Transverse colon (tissue), 4 donors: ENCODE measurements at regions not wholly inside any gene's neighbourhood (a gene's known extent, or its start where the extent isn't known, plus 50 kb on each side); places are given as distances from the start of the nearest gene placed in this dataset.

Source experiments
- DNase-seq: peaks from one replicate; pipeline ENCODE4 v3.0.0-alpha.2; 2019
- H3K27ac ChIP-seq, 4 donors: fragments of 200-600 bp; sonication (generic); 2 replicates each; pipeline ENCODE4 v1.5.1; 2016 to 2018; ENCODE audit warnings: inconsistent platforms in 4 of 4
- H3K27me3 ChIP-seq: fragments of 200-600 bp; sonication (generic); 2 replicates; pipeline ENCODE4 v1.5.1; 2017; ENCODE audit warnings: inconsistent platforms
- H3K36me3 ChIP-seq, 4 donors: fragments of 200-600 bp; sonication (generic); 2 replicates each; pipeline ENCODE4 v1.5.1; 2017 to 2019; ENCODE audit warnings: inconsistent platforms in 4 of 4
- H3K4me1 ChIP-seq, 4 donors: fragments of 200-600 bp; sonication (generic); 2 replicates each; pipeline ENCODE4 v1.5.1; 2017 to 2020; ENCODE audit warnings: inconsistent platforms in 4 of 4
- H3K4me3 ChIP-seq, 4 donors: fragments of 200-600 bp; sonication (generic); 1 replicate in 1 of 4; 2 replicates in 3 of 4; pipeline versions ENCODE4 v1.5.1 to v1.6.1; 2017 to 2019; ENCODE audit warnings: inconsistent platforms in 4 of 4
- H3K9me3 ChIP-seq, 2 donors: fragments of 200-600 bp; sonication (generic); 2 replicates each; pipeline ENCODE4 v1.5.1; 2017 to 2019; ENCODE audit warnings: inconsistent platforms in 2 of 2
- CTCF ChIP-seq, 5 experiments: fragments of 200-600 bp in 3 of 5; fragments of 450-650 bp in 2 of 5; sonication (generic) in 3 of 5; IDR thresholded peaks; 1 replicate in 2 of 5; 2 replicates in 3 of 5; pipeline ENCODE4 v1.5.1; 2016 to 2017; ENCODE audit warnings: antibody characterized with exemption in 5 of 5, inconsistent platforms in 3 of 5, mild to moderate bottlenecking in 2 of 5, moderate library complexity in 1 of 5
- EP300 ChIP-seq: sonication (generic); formaldehyde crosslinking; IDR thresholded peaks from one replicate; pipeline ENCODE4 v1.6.1; 2017; ENCODE audit warnings: antibody characterized with exemption, low read depth
- POLR2A ChIP-seq: fragments of 450-650 bp; IDR thresholded peaks from one replicate; pipeline ENCODE4 v1.6.1; 2016; ENCODE audit warnings: antibody characterized with exemption, mild to moderate bottlenecking, moderate library complexity
- POLR2AphosphoS5 ChIP-seq, 3 donors: sonication (generic); formaldehyde crosslinking; IDR thresholded peaks; one replicate each; pipeline ENCODE4 v1.6.1; 2016; ENCODE audit warnings: antibody characterized with exemption in 3 of 3
- WGBS, 2 donors: methylation state at CpG; one replicate each; pipeline ENCODE4 v1.1.5; 2018; ENCODE audit warnings: low coverage in 1 of 2; 5-methylcytosine and 5-hydroxymethylcytosine counted together
- in situ Hi-C, 4 donors: fragments of 200-750 bp; cut with MboI; loops; one replicate each; pipeline versions ENCODE4 v1.15.0 to v1.15.1; 2017; ENCODE audit warnings: low sequenced_read_pairs in 3 of 4, low pct_ligation_motif_present in 1 of 4, low pct_unique_long_range_greater_than_20kb in 1 of 4
- intact Hi-C: fragments of 100-400 bp; cut with DNase I; formaldehyde crosslinking; loops from one replicate; pipeline ENCODE4 v1.15.1; 2023; ENCODE audit warnings: low total_unique reads

- no peak for DNase-seq
- intact Hi-C loops (no loop called here), in situ Hi-C loops (no loop called here)
- H3K27me3 ChIP-seq = no peaks in the 10 kb centered on the region
- no peak for TF ChIP-seq POLR2A
- TF ChIP-seq CTCF (IDR thresholded peaks at IDR 0.05) = no peak
- no peak for TF ChIP-seq POLR2AphosphoS5 (IDR thresholded peaks at IDR 0.05)
- no peak for TF ChIP-seq EP300
- H3K36me3 ChIP-seq = no peaks in the 10 kb centered on the region
- no peaks in the 10 kb centered on the region for H3K9me3 ChIP-seq
- 77 to 80% methylated on average over 3 of the region's 3 CpGs for WGBS, 2 donors
- H3K4me3 ChIP-seq = no peak overlapping the region
- no peak overlapping the region for H3K27ac ChIP-seq
- H3K4me1 ChIP-seq = peaks cover 0 to 11% (median 0%) of the 10 kb centered on the region in 4 donors
Observed at GRCh38 chr16:54487933-54488332, 201.3 kb upstream of the IRX3 start.

- no peak for DNase-seq
- in situ Hi-C loops (no loop called here), intact Hi-C loops (no loop called here)
- peaks cover 0 to 5% (median 0%) of the 10 kb centered on the region in 4 donors for H3K4me1 ChIP-seq
- TF ChIP-seq POLR2A (no peak), CTCF (IDR thresholded peaks at IDR 0.05) (no peak), POLR2AphosphoS5 (IDR thresholded peaks at IDR 0.05) (no peak), EP300 (no peak)
- no peaks in the 10 kb centered on the region for H3K36me3 ChIP-seq
- H3K27me3 ChIP-seq = no peaks in the 10 kb centered on the region
- WGBS, 2 donors = 92% methylated on average over 9 of the region's 9 CpGs; no CpG with 5 or more reads in 1 of the 2 donors
- H3K9me3 ChIP-seq = no peaks in the 10 kb centered on the region
- H3K4me3 ChIP-seq = no peak overlapping the region
- no peak overlapping the region for H3K27ac ChIP-seq
Observed at GRCh38 chr16:54484700-54485099, 198.1 kb upstream of the IRX3 start.

DNA sequence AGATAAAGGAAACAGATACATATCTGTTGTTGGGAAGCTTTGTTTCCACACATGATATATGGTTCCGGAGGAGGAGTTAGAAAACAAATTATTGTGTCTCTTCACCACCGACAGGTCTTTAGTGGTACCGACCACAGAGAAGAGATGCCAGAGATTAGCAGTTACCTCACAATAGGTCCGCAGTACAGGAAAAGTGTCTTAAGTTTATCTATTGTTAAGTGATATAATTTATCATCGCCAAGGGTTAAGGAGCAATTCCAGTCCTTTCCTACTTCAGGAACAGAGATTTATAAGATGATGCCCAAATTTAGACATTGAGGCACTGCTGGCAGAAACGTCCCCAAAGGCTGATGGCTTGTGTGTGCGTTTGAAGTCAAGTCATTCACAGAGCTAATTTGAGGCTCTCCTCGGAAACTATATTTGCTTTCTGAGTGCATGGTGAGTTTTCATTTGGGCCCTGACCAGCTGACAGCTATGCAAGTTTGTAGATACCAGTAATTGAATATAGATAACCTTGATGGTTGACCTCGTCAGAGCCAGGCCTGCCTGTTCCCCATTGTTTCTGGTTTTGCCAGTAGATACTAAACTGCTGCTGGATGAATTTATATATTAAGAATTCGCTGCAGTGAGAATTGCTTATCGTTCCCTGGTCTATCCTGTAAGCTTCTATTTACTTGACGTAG is 196.4 kb upstream of the IRX3 start:
- DNase-seq = no peak
- H3K9me3 ChIP-seq = no peaks in the 10 kb centered on the region
- WGBS, 2 donors = 62 to 72% methylated on average over 11 to 12 of the region's 12 CpGs
- no peak overlapping the region for H3K27ac ChIP-seq
- in situ Hi-C loops = no loop called here
- intact Hi-C loops = no loop called here
- no peaks in the 10 kb centered on the region for H3K4me1 ChIP-seq
- TF ChIP-seq EP300 = no peak
- TF ChIP-seq CTCF (IDR thresholded peaks at IDR 0.05) = no peak
- no peak for TF ChIP-seq POLR2A
- TF ChIP-seq POLR2AphosphoS5 (IDR thresholded peaks at IDR 0.05) = no peak
- no peak overlapping the region for H3K4me3 ChIP-seq
- no peaks in the 10 kb centered on the region for H3K36me3 ChIP-seq
- no peaks in the 10 kb centered on the region for H3K27me3 ChIP-seq

- Histone ChIP-seq H3K9me3 (no peaks in the 10 kb centered on the region), H3K36me3 (no peaks in the 10 kb centered on the region), H3K4me1 (no peaks in the 10 kb centered on the region), H3K27me3 (no peaks in the 10 kb centered on the region), H3K27ac (no peak overlapping the region), H3K4me3 (no peak overlapping the region)
- 76 to 84% methylated on average over 4 to 5 of the region's 5 CpGs for WGBS, 2 donors
- in situ Hi-C loops (no loop called here), intact Hi-C loops (no loop called here)
- no peak for DNase-seq
- no peak for TF ChIP-seq CTCF (IDR thresholded peaks at IDR 0.05)
Observed at GRCh38 chr16:54480429-54480828, 193.8 kb upstream of the IRX3 start.
